Endodermal cell (in vitro differentiated cells): ENCODE measurements at regions not wholly inside any gene's neighbourhood (a gene's known extent, or its start where the extent isn't known, plus 50 kb on each side); places are given as distances from the start of the nearest gene placed in this dataset.

Experiments
- DNase-seq: peaks from one replicate; pipeline ENCODE4 v3.0.0-alpha.2; 2017
- H3K27ac ChIP-seq: 2 replicates; pipeline ENCODE4 v1.5.1; 2013; ENCODE audit warnings: mild to moderate bottlenecking, low read depth, low read length, moderate library complexity
- H3K27me3 ChIP-seq: 2 replicates; pipeline ENCODE4 v1.6.1; 2013; ENCODE audit warnings: mild to moderate bottlenecking, low read length, moderate library complexity; ENCODE audit not compliant: insufficient read depth, control insufficient read depth, poor library complexity, severe bottlenecking
- H3K36me3 ChIP-seq: 2 replicates; pipeline ENCODE4 v1.7.0; 2013; ENCODE audit warnings: mild to moderate bottlenecking, low read length, moderate library complexity; ENCODE audit not compliant: control insufficient read depth, insufficient read depth
- H3K4me1 ChIP-seq: one replicate; pipeline ENCODE4 v1.7.0; 2013; ENCODE audit warnings: low read length; ENCODE audit not compliant: control insufficient read depth, insufficient read depth
- H3K4me3 ChIP-seq: 2 replicates; pipeline ENCODE4 v1.5.1; 2013; ENCODE audit warnings: mild to moderate bottlenecking, low read length, moderate library complexity
- H3K9ac ChIP-seq: 2 replicates; pipeline ENCODE4 v1.6.1; 2013; ENCODE audit warnings: mild to moderate bottlenecking, low read length, moderate library complexity; ENCODE audit not compliant: poor library complexity, severe bottlenecking; ENCODE audit errors: extremely low read depth
- H3K9me3 ChIP-seq: 2 replicates; pipeline ENCODE4 v1.6.1; 2013; ENCODE audit warnings: mild to moderate bottlenecking, low read length, moderate library complexity; ENCODE audit not compliant: control insufficient read depth
- H3K27ac Mint-ChIP-seq: 2 replicates; pipeline ENCODE4 v1.8.0; 2020; ENCODE audit warnings: mixed read lengths
- H3K27me3 Mint-ChIP-seq: 2 replicates; pipeline ENCODE4 v1.8.0; 2021; ENCODE audit warnings: mild to moderate bottlenecking, mixed read lengths; ENCODE audit not compliant: insufficient read depth
- H3K36me3 Mint-ChIP-seq: 2 replicates; pipeline ENCODE4 v1.8.0; 2020; ENCODE audit warnings: low read depth, mixed read lengths
- H3K4me1 Mint-ChIP-seq: 2 replicates; pipeline ENCODE4 v1.8.0; 2020; ENCODE audit warnings: mixed read lengths
- H3K4me3 Mint-ChIP-seq: 2 replicates; pipeline ENCODE4 v1.8.0; 2020; ENCODE audit warnings: mild to moderate bottlenecking, moderate library complexity, mixed read lengths
- H3K9me3 Mint-ChIP-seq: 2 replicates; pipeline ENCODE4 v1.8.0; 2020; ENCODE audit warnings: mild to moderate bottlenecking, mixed read lengths
- CTCF ChIP-seq: fragments of 200-600 bp; sonication (generic); conservative IDR thresholded peaks from 2 replicates; pipeline ENCODE4 v1.5.0; 2021; ENCODE audit warnings: antibody characterized with exemption, mild to moderate bottlenecking
- WGBS, 2 experiments: methylation state at CpG; one replicate each; pipeline versions ENCODE4 v1.1.5 to v1.1.7; 2013; ENCODE audit warnings: missing lambda C conversion rate in 2 of 2, mixed read lengths in 1 of 2; ENCODE audit not compliant: insufficient coverage in 1 of 2, insufficient read length in 1 of 2; 5-methylcytosine and 5-hydroxymethylcytosine counted together

GRCh38 chr21:16004523-16004922, 274.7 kb downstream of the USP25 start:
- no peak for DNase-seq
- no peak overlapping the region for H3K4me3 ChIP-seq
- no peak overlapping the region for H3K27ac ChIP-seq
- no peaks in the 10 kb centered on the region for H3K4me1 Mint-ChIP-seq
- H3K27me3 Mint-ChIP-seq, result no peaks in the 10 kb centered on the region
- H3K9me3 Mint-ChIP-seq, result no peaks in the 10 kb centered on the region
- H3K4me3 Mint-ChIP-seq, result no peak overlapping the region
- TF ChIP-seq CTCF, result no peak
- no peaks in the 10 kb centered on the region for H3K9me3 ChIP-seq
- H3K9ac ChIP-seq, result no peak overlapping the region
- no peaks in the 10 kb centered on the region for H3K36me3 Mint-ChIP-seq
- no peaks in the 10 kb centered on the region for H3K36me3 ChIP-seq
- 82% methylated on average over 7 of the region's 7 CpGs; no CpG with 5 or more reads in 1 of the 2 experiments for WGBS, 2 experiments
- no peaks in the 10 kb centered on the region for H3K4me1 ChIP-seq
- H3K27me3 ChIP-seq, result no peaks in the 10 kb centered on the region
- no peak overlapping the region for H3K27ac Mint-ChIP-seq

GRCh38 chr21:16005996-16006395, 276.2 kb downstream of the USP25 start:
- H3K4me3 ChIP-seq, result no peak overlapping the region
- TF ChIP-seq CTCF, result no peak
- Mint-ChIP-seq H3K27me3 (no peaks in the 10 kb centered on the region), H3K9me3 (no peaks in the 10 kb centered on the region), H3K4me3 (no peak overlapping the region), H3K4me1 (no peaks in the 10 kb centered on the region), H3K36me3 (no peaks in the 10 kb centered on the region), H3K27ac (no peak overlapping the region)
- H3K4me1 ChIP-seq, result no peaks in the 10 kb centered on the region
- no peaks in the 10 kb centered on the region for H3K27me3 ChIP-seq
- no peak for DNase-seq
- H3K9ac ChIP-seq, result no peak overlapping the region
- WGBS, 2 experiments, result 100% methylated on average over 1 of the region's 1 CpG; no CpG with 5 or more reads in 1 of the 2 experiments
- no peaks in the 10 kb centered on the region for H3K36me3 ChIP-seq
- no peak overlapping the region for H3K27ac ChIP-seq
- no peaks in the 10 kb centered on the region for H3K9me3 ChIP-seq

GRCh38 chr21:16007943-16008342, 278.2 kb downstream of the USP25 start:
- Mint-ChIP-seq H3K27me3 (no peaks in the 10 kb centered on the region), H3K27ac (no peak overlapping the region), H3K36me3 (no peaks in the 10 kb centered on the region), H3K9me3 (no peaks in the 10 kb centered on the region), H3K4me1 (no peaks in the 10 kb centered on the region), H3K4me3 (no peak overlapping the region)
- Histone ChIP-seq H3K9ac (no peak overlapping the region), H3K27ac (no peak overlapping the region), H3K27me3 (no peaks in the 10 kb centered on the region), H3K4me1 (no peaks in the 10 kb centered on the region), H3K36me3 (no peaks in the 10 kb centered on the region), H3K4me3 (no peak overlapping the region), H3K9me3 (no peaks in the 10 kb centered on the region)
- 68 to 88% methylated on average over 2 of the region's 2 CpGs for WGBS, 2 experiments
- no peak for TF ChIP-seq CTCF
- DNase-seq, result no peak
